SK-N-MC (cell line): ENCODE measurements at regions not wholly inside any gene's neighbourhood (a gene's known extent, or its start where the extent isn't known, plus 50 kb on each side); places are given as distances from the start of the nearest gene placed in this dataset.

Experiments used
- DNase-seq: peaks from one replicate; pipeline ENCODE4 v3.0.0-alpha.2; 2011; ENCODE audit warnings: low read depth, low spot score
- H3K27ac ChIP-seq: fragments of 200-600 bp; sonication (generic); 2 replicates; pipeline ENCODE4 v1.5.1; 2016; ENCODE audit warnings: mixed run types
- H3K36me3 ChIP-seq: fragments of 200-600 bp; sonication (generic); 2 replicates; pipeline ENCODE4 v1.6.1; 2017; ENCODE audit warnings: antibody characterized with exemption, low read length, mixed read lengths; ENCODE audit not compliant: insufficient read depth
- H3K4me3 ChIP-seq: fragments of 200-600 bp; sonication (generic); 2 replicates; pipeline ENCODE4 v1.5.1; 2016
- H3K9ac ChIP-seq: fragments of 200-600 bp; sonication (generic); 2 replicates; pipeline ENCODE4 v1.8.0; 2017; ENCODE audit warnings: mixed run types, mixed read lengths; ENCODE audit not compliant: insufficient read length
- H3K9me3 ChIP-seq: fragments of 200-600 bp; sonication (generic); 2 replicates; pipeline ENCODE4 v1.6.1; 2017; ENCODE audit warnings: low read depth, mild to moderate bottlenecking, antibody characterized with exemption, low read length, moderate library complexity, mixed read lengths
- EZH2 ChIP-seq: fragments of 200-600 bp; sonication (generic); IDR thresholded peaks from one replicate; pipeline ENCODE4 v1.6.1; 2017; ENCODE audit warnings: antibody characterized with exemption
- FOXP2 ChIP-seq: optimal IDR thresholded peaks from 2 replicates; pipeline ENCODE3; 2011; ENCODE audit warnings: mild to moderate bottlenecking, moderate library complexity; ENCODE audit not compliant: insufficient read depth; ENCODE audit errors: extremely low read length, control extremely low read depth
- POLR2AphosphoS5 ChIP-seq: IDR thresholded peaks from 2 replicates; pipeline ENCODE4 v1.6.1; 2012; ENCODE audit warnings: mild to moderate bottlenecking, low read depth, low read length, borderline replicate concordance

GRCh38 chr5:96220610-96221390 is 212.2 kb downstream of the PCSK1 start:
- no peak overlapping the region for H3K9ac ChIP-seq
- DNase-seq = no peak
- H3K9me3 ChIP-seq = no peaks in the 10 kb centered on the region
- no peaks in the 10 kb centered on the region for H3K36me3 ChIP-seq
- H3K4me3 ChIP-seq = no peak overlapping the region
- TF ChIP-seq EZH2 = no peak
- TF ChIP-seq FOXP2 = no peak
- no peak for TF ChIP-seq POLR2AphosphoS5
- H3K27ac ChIP-seq = no peak overlapping the region

- TF ChIP-seq EZH2 (no peak), FOXP2 (no peak), POLR2AphosphoS5 (no peak)
- no peak overlapping the region for H3K4me3 ChIP-seq
- no peak overlapping the region for H3K27ac ChIP-seq
- no peak for DNase-seq
- no peak overlapping the region for H3K9ac ChIP-seq
- H3K36me3 ChIP-seq = no peaks in the 10 kb centered on the region
- no peaks in the 10 kb centered on the region for H3K9me3 ChIP-seq
These were observed 213.3 kb downstream of the PCSK1 start for GRCh38 chr5:96219580-96220281.

GRCh38 chr5:96218653-96219052 is 214.4 kb downstream of the PCSK1 start:
- no peaks in the 10 kb centered on the region for H3K36me3 ChIP-seq
- no peak overlapping the region for H3K9ac ChIP-seq
- no peak overlapping the region for H3K4me3 ChIP-seq
- TF ChIP-seq EZH2 = no peak
- no peak for TF ChIP-seq POLR2AphosphoS5
- TF ChIP-seq FOXP2 = no peak
- H3K27ac ChIP-seq = no peak overlapping the region
- DNase-seq = no peak
- H3K9me3 ChIP-seq = no peaks in the 10 kb centered on the region

- DNase-seq = no peak
- no peak overlapping the region for H3K9ac ChIP-seq
- no peaks in the 10 kb centered on the region for H3K9me3 ChIP-seq
- no peak for TF ChIP-seq POLR2AphosphoS5
- no peak for TF ChIP-seq EZH2
- no peak for TF ChIP-seq FOXP2
- no peak overlapping the region for H3K27ac ChIP-seq
- H3K4me3 ChIP-seq = no peak overlapping the region
- no peaks in the 10 kb centered on the region for H3K36me3 ChIP-seq
These were observed 218.4 kb downstream of the PCSK1 start for GRCh38 chr5:96214442-96215197.

GRCh38 chr5:96209829-96210228 is 223.2 kb downstream of the PCSK1 start:
- Histone ChIP-seq H3K27ac (no peak overlapping the region), H3K9ac (no peak overlapping the region), H3K9me3 (no peaks in the 10 kb centered on the region), H3K36me3 (no peaks in the 10 kb centered on the region), H3K4me3 (no peak overlapping the region)
- TF ChIP-seq FOXP2 = no peak
- no peak for TF ChIP-seq POLR2AphosphoS5
- TF ChIP-seq EZH2 = no peak
- DNase-seq = no peak

GRCh38 chr5:96207420-96207819 is 225.6 kb downstream of the PCSK1 start:
- no peak for TF ChIP-seq EZH2
- no peak for TF ChIP-seq POLR2AphosphoS5
- no peak for TF ChIP-seq FOXP2
- no peak for DNase-seq
- Histone ChIP-seq H3K9ac (no peak overlapping the region), H3K9me3 (no peaks in the 10 kb centered on the region), H3K27ac (no peak overlapping the region), H3K4me3 (no peak overlapping the region), H3K36me3 (no peaks in the 10 kb centered on the region)

- Histone ChIP-seq H3K36me3 (no peaks in the 10 kb centered on the region), H3K27ac (no peak overlapping the region), H3K4me3 (no peak overlapping the region), H3K9ac (no peak overlapping the region), H3K9me3 (no peaks in the 10 kb centered on the region)
- TF ChIP-seq EZH2 (no peak), FOXP2 (no peak), POLR2AphosphoS5 (no peak)
- DNase-seq = no peak
These were observed 229.3 kb downstream of the PCSK1 start for GRCh38 chr5:96203761-96204160.

GRCh38 chr5:96201503-96201902 is 231.5 kb downstream of the PCSK1 start:
- no peak overlapping the region for H3K9ac ChIP-seq
- H3K36me3 ChIP-seq = no peaks in the 10 kb centered on the region
- H3K4me3 ChIP-seq = no peak overlapping the region
- no peak for DNase-seq
- TF ChIP-seq FOXP2 (no peak), EZH2 (no peak), POLR2AphosphoS5 (no peak)
- no peaks in the 10 kb centered on the region for H3K9me3 ChIP-seq
- H3K27ac ChIP-seq = no peak overlapping the region
